Left lung (tissue), 4 donors: ENCODE measurements at regions not wholly inside any gene's neighbourhood (a gene's known extent, or its start where the extent isn't known, plus 50 kb on each side); places are given as distances from the start of the nearest gene placed in this dataset.

ENCODE experiments used
- ATAC-seq: fragments of 200-7000 bp; cut with Tn5 transposase; one replicate; pipeline ENCODE4 v1.9.1; 2020; ENCODE audit warnings: moderate library complexity
- DNase-seq, 4 donors: peaks; one replicate each; pipeline ENCODE4 v3.0.0-alpha.2; 2013 to 2020
- H3K27ac ChIP-seq, 2 donors: fragments of 200-600 bp; sonication (generic) in 1 of 2; one replicate each; pipeline versions ENCODE4 v1.5.0 to v1.8.0; 2020 to 2021
- H3K27me3 ChIP-seq, 2 donors: fragments of 200-600 bp; sonication (generic) in 1 of 2; one replicate each; pipeline versions ENCODE4 v1.5.0 to v1.8.0; 2020 to 2021
- H3K36me3 ChIP-seq, 2 donors: fragments of 200-600 bp; sonication (generic) in 1 of 2; one replicate each; pipeline versions ENCODE4 v1.5.0 to v1.8.0; 2020 to 2021
- H3K4me1 ChIP-seq, 2 donors: fragments of 200-600 bp; one replicate each; pipeline ENCODE4 v1.8.0; 2021
- H3K4me3 ChIP-seq, 2 donors: fragments of 200-600 bp; sonication (generic) in 1 of 2; one replicate each; pipeline versions ENCODE4 v1.5.0 to v1.8.0; 2020 to 2021; ENCODE audit warnings: mild to moderate bottlenecking in 1 of 2
- H3K9me3 ChIP-seq, 2 donors: fragments of 200-600 bp; sonication (generic) in 1 of 2; one replicate each; pipeline versions ENCODE4 v1.5.0 to v1.8.0; 2020 to 2021
- intact Hi-C, 2 donors: fragments of 100-400 bp; cut with DNase I; formaldehyde crosslinking; loops; one replicate each; pipeline versions ENCODE4 v1.11.2 to v1.14.2; 2022
- TF ChIP-seq, protein P1 (sequence below), 2 donors: fragments of 200-600 bp; sonication (generic) in 1 of 2; IDR thresholded peaks; one replicate each; pipeline versions ENCODE4 v1.5.0 to v1.8.0; 2021; ENCODE audit warnings: antibody characterized with exemption in 2 of 2
- donor health status: DM: no; HTN: yes; CAD: no.
- donor health status: DM: no; HTN: no; CAD: no.

DNA sequence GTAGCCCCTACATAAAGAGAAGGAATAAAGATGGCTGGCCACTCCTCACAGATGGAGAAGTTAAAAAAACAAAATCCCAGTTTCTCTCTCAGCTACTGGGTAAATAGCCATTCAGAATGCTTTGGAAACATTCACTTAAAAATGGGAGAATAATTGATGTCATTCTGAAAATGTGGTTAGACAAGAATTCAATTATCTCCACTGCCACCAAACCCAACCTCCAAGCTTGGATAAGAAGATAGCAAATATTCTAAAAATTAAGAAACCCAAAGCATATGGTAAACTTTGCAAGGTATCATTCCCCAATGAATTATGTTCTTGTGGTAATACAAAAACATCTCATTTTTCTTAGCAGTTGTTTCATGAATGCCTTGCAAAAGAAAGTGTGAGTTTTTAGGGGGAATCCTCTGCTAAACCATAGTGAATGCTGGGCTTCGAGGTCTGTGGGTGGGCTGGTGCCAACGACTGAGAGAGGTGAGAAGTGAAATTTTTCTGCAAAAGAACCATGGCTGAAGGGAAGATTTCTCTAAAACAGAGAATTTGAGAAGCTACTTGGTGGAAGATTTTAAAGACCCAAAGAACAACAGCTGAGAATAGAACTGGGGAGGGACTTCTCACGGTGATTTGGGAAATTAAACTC is 497.9 kb upstream of the JARID2 start:
- Histone ChIP-seq H3K9me3 (no peaks in the 10 kb centered on the region), H3K4me1 (peaks cover 0 to 16% of the 10 kb centered on the region in 2 donors), H3K27ac (no peak overlapping the region), H3K27me3 (no peaks in the 10 kb centered on the region), H3K4me3 (no peak overlapping the region), H3K36me3 (no peaks in the 10 kb centered on the region)
- TF ChIP-seq, protein P1, sequence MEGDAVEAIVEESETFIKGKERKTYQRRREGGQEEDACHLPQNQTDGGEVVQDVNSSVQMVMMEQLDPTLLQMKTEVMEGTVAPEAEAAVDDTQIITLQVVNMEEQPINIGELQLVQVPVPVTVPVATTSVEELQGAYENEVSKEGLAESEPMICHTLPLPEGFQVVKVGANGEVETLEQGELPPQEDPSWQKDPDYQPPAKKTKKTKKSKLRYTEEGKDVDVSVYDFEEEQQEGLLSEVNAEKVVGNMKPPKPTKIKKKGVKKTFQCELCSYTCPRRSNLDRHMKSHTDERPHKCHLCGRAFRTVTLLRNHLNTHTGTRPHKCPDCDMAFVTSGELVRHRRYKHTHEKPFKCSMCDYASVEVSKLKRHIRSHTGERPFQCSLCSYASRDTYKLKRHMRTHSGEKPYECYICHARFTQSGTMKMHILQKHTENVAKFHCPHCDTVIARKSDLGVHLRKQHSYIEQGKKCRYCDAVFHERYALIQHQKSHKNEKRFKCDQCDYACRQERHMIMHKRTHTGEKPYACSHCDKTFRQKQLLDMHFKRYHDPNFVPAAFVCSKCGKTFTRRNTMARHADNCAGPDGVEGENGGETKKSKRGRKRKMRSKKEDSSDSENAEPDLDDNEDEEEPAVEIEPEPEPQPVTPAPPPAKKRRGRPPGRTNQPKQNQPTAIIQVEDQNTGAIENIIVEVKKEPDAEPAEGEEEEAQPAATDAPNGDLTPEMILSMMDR (IDR thresholded peaks at IDR 0.05): no peak
- ATAC-seq (no peak), DNase-seq (no peak)
- intact Hi-C loops: no loop called here

DNA sequence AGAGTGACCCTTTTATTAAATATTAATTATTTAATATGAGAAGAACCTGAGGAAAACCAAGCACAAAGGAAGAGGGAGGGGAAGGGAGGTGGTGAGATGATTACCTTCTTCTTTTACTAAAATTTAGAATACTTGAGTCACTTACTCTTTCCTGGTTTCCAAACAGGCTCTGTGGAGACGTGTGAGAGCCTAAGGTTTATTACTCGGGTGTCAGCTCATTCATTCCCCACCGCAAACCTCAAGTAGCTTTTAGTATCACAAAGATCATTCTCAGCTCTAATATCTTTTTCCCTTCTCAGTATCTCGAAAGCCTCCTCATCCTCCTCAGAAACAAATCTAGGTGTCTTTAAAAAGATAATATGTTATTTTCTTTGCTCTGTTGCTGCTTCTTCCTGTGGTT is 497.2 kb upstream of the JARID2 start:
- DNase-seq (no peak), ATAC-seq (no peak)
- H3K36me3 ChIP-seq: no peaks in the 10 kb centered on the region
- TF ChIP-seq, protein P1 (IDR thresholded peaks at IDR 0.05): no peak
- H3K27me3 ChIP-seq: no peaks in the 10 kb centered on the region
- intact Hi-C loops: no loop called here
- H3K4me1 ChIP-seq: peaks cover 0 to 9% of the 10 kb centered on the region in 2 donors
- H3K27ac ChIP-seq: no peak overlapping the region
- no peak overlapping the region for H3K4me3 ChIP-seq
- no peaks in the 10 kb centered on the region for H3K9me3 ChIP-seq

DNA sequence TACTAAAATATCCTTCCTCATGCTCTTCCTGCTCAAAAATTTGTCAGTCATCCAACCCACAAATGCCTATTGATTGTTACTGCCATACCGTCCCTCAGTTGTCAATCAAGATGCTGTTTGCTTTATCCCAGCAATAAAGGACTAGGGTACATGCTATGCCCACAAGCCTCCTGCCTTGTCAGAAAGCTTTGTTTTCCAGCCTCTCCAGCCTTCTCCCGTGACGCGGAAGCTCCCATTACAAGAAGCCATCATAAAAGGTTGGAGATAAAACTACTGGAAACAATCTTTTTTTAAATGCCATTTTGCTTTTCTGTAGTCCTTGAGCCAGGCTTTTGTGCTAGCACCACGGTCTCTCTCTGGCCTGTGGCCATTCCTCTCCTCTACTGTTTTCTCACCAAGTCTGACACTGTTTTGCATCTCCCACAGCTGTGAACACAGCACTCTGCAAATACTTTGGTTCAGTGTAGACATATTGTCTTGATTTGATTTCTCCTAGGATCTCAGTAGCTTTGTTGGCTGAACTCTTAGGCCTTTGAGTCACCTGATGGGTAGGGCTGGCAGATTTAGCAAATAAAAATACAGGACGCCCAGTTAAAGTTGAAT is 495.7 kb upstream of the JARID2 start:
- no peak for ATAC-seq
- Histone ChIP-seq H3K9me3 (no peaks in the 10 kb centered on the region), H3K27ac (no peak overlapping the region), H3K4me1 (no peaks in the 10 kb centered on the region), H3K36me3 (no peaks in the 10 kb centered on the region), H3K27me3 (no peaks in the 10 kb centered on the region), H3K4me3 (no peak overlapping the region)
- intact Hi-C loops: no loop called here
- TF ChIP-seq, protein P1 (IDR thresholded peaks at IDR 0.05): no peak
- DNase-seq: no peak

DNA sequence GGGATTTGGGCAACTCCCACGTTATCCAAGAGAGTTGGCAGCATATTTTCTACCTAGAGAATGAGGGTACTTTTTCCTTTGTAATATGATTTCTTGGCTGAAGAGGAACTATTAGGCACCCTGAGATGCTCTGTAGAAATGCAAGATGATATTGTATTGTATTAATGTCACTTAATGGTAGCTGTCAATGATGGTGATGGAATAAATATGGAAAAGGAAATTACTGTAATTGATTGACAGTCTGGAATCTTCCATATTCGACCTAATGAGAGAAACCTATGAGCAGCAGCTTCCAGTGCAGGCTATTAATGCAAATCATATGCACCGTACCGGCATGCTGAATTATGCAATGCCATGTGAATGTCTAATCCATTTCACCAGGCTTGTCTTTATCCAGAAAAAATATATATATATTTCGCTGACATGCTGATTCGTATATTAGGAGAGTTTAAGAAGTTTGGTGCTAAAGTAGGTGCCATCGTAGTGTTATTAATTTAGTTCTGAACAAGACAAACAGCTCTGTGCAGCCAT is 494.2 kb upstream of the JARID2 start:
- no peaks in the 10 kb centered on the region for H3K4me1 ChIP-seq
- DNase-seq (no peak), ATAC-seq (no peak)
- H3K4me3 ChIP-seq: no peak overlapping the region
- no peak overlapping the region for H3K27ac ChIP-seq
- TF ChIP-seq, protein P1 (IDR thresholded peaks at IDR 0.05): no peak
- H3K9me3 ChIP-seq: no peaks in the 10 kb centered on the region
- no peaks in the 10 kb centered on the region for H3K27me3 ChIP-seq
- H3K36me3 ChIP-seq: no peaks in the 10 kb centered on the region
- intact Hi-C loops: no loop called here

DNA sequence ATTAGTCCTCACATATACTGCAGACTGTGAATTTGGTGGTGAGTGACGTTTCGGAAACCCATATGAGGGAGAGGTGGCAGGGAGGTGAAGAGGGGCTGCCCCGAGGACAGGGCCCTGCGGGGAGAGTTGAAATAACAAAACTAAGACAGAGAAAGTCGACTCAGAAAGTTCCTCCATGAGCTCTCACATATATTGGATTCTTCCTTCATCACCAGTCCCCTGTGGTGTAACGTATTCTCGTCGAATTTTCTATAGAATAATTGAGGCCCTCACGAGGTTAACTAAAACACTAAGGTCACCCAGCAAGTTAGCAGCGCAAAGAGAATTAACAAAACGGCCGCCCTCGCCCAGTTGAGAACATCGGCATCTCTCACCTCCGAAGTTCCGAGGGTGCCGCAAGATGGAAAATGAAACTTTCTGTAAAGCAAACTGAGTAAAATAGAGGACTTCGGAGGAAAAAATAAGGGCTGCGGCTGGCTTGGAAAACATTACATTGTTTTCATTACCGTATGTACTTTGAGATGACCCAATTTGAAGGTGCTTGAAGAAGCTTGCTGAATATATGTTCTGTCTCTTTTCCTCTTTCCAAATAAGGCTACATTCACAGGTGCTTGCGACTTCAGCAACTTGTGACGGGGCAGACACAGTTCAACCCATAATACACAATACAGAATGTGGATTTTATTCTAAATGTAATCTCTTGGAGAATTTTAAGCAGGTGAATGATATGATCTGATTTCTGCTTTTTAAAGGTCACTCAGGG is 490.9 kb upstream of the JARID2 start:
- TF ChIP-seq, protein P1 (IDR thresholded peaks at IDR 0.05): no peak
- Histone ChIP-seq H3K27me3 (no peaks in the 10 kb centered on the region), H3K4me3 (no peak overlapping the region), H3K27ac (no peak overlapping the region), H3K9me3 (no peaks in the 10 kb centered on the region), H3K4me1 (peaks cover 0 to 23% of the 10 kb centered on the region in 2 donors), H3K36me3 (no peaks in the 10 kb centered on the region)
- no peak for DNase-seq
- intact Hi-C loops: no loop called here
- no peak for ATAC-seq
